GM18517 (cell line): ENCODE measurements at regions not wholly inside any gene's neighbourhood (a gene's known extent, or its start where the extent isn't known, plus 50 kb on each side); places are given as distances from the start of the nearest gene placed in this dataset.
"Not testable (repeated sequence)": the region's sequence is repeated elsewhere in the genome, so short reads cannot be mapped to it uniquely, and the experiment has no call there.

Experiments
- ATAC-seq: cut with Tn5 transposase; IDR thresholded peaks from one replicate; pipeline ENCODE4 v1.9.1; 2021; ENCODE audit warnings: mild to moderate bottlenecking, moderate library complexity; ENCODE audit not compliant: unreplicated experiment

GRCh38 chr5:110284121-110284520 is 442.4 kb downstream of the TMEM232 start:
- ATAC-seq, result not testable (repeated sequence)

GRCh38 chr5:110288766-110289511 is 437.5 kb downstream of the TMEM232 start:
- ATAC-seq, result no peak

GRCh38 chr5:110289512-110289810 is 437.0 kb downstream of the TMEM232 start:
- ATAC-seq, result no peak

GRCh38 chr5:110290542-110290941 is 435.9 kb downstream of the TMEM232 start:
- no peak for ATAC-seq

GRCh38 chr5:110294281-110294680 is 432.2 kb downstream of the TMEM232 start:
- no peak for ATAC-seq

- ATAC-seq, result no peak
Measured at GRCh38 chr5:110297152-110297670, 429.3 kb downstream of the TMEM232 start.

- ATAC-seq, result no peak
Measured at GRCh38 chr5:110304176-110304575, 422.3 kb downstream of the TMEM232 start.

GRCh38 chr5:110306650-110307049 is 419.8 kb downstream of the TMEM232 start:
- no peak for ATAC-seq

GRCh38 chr5:110309222-110309621 is 417.2 kb downstream of the TMEM232 start:
- no peak for ATAC-seq

- not testable (repeated sequence) for ATAC-seq
Measured at GRCh38 chr5:110316566-110316965, 409.9 kb downstream of the TMEM232 start.

- ATAC-seq, result no peak
Measured at GRCh38 chr5:110321117-110321516, 405.4 kb downstream of the TMEM232 start.

GRCh38 chr5:110323357-110323756 is 403.1 kb downstream of the TMEM232 start:
- no peak for ATAC-seq

- ATAC-seq, result no peak
Measured at GRCh38 chr5:110323832-110324231, 402.6 kb downstream of the TMEM232 start.

- ATAC-seq, result no peak
Measured at GRCh38 chr5:110324876-110325275, 401.6 kb downstream of the TMEM232 start.

- ATAC-seq, result no peak
Measured at GRCh38 chr5:110329955-110330525, 396.4 kb downstream of the TMEM232 start.

GRCh38 chr5:110333384-110333783 is 393.1 kb downstream of the TMEM232 start:
- ATAC-seq, result no peak

- no peak for ATAC-seq
Measured at GRCh38 chr5:110335361-110336066, 391.0 kb downstream of the TMEM232 start.

- ATAC-seq, result no peak
Measured at GRCh38 chr5:110338341-110339083, 388.0 kb downstream of the TMEM232 start.

GRCh38 chr5:110339399-110339798 is 387.1 kb downstream of the TMEM232 start:
- ATAC-seq, result no peak

GRCh38 chr5:110341836-110342235 is 384.6 kb downstream of the TMEM232 start:
- ATAC-seq, result no peak

- no peak for ATAC-seq
Measured at GRCh38 chr5:110342683-110343082, 383.8 kb downstream of the TMEM232 start.
